ENCODE measurements at regions not wholly inside any gene's neighbourhood (a gene's known extent, or its start where the extent isn't known, plus 50 kb on each side); places are given as distances from the start of the nearest gene placed in this dataset.

- H3K27ac ChIP-seq (ENCODE audit: low read depth, low read length), result no peak overlapping the region
- H3K4me1 ChIP-seq (ENCODE audit: control insufficient read depth, insufficient read depth, low read length, unreplicated experiment), result no peaks in the 10 kb centered on the region
- H3K36me3 ChIP-seq (ENCODE audit: insufficient read depth, low read length), result no peaks in the 10 kb centered on the region
- H2AFZ ChIP-seq (ENCODE audit: low read length, unreplicated experiment), result no peak overlapping the region
- H3K79me2 ChIP-seq (ENCODE audit: control insufficient read depth, insufficient read depth, low read length, unreplicated experiment), result no peaks in the 10 kb centered on the region
- no peak overlapping the region for H3K4me3 ChIP-seq (ENCODE audit: low read depth, low read length)
- H3K27me3 ChIP-seq (ENCODE audit: insufficient read depth, low read length), result no peaks in the 10 kb centered on the region
Observed at GRCh38 chr5:8050616-8051175, 181.7 kb downstream of the MTRR start.

- no peaks in the 10 kb centered on the region for H3K36me3 ChIP-seq (ENCODE audit: insufficient read depth, low read length)
- H3K27me3 ChIP-seq (ENCODE audit: insufficient read depth, low read length), result no peaks in the 10 kb centered on the region
- H3K27ac ChIP-seq (ENCODE audit: low read depth, low read length), result no peak overlapping the region
- no peaks in the 10 kb centered on the region for H3K4me1 ChIP-seq (ENCODE audit: control insufficient read depth, insufficient read depth, low read length, unreplicated experiment)
- no peak overlapping the region for H2AFZ ChIP-seq (ENCODE audit: low read length, unreplicated experiment)
- H3K79me2 ChIP-seq (ENCODE audit: control insufficient read depth, insufficient read depth, low read length, unreplicated experiment), result no peaks in the 10 kb centered on the region
- no peak overlapping the region for H3K4me3 ChIP-seq (ENCODE audit: low read depth, low read length)
Observed at GRCh38 chr5:8053270-8053669, 184.3 kb downstream of the MTRR start.

- no peaks in the 10 kb centered on the region for H3K27me3 ChIP-seq (ENCODE audit: insufficient read depth, low read length)
- no peak overlapping the region for H2AFZ ChIP-seq (ENCODE audit: low read length, unreplicated experiment)
- no peaks in the 10 kb centered on the region for H3K79me2 ChIP-seq (ENCODE audit: control insufficient read depth, insufficient read depth, low read length, unreplicated experiment)
- no peaks in the 10 kb centered on the region for H3K36me3 ChIP-seq (ENCODE audit: insufficient read depth, low read length)
- H3K4me3 ChIP-seq (ENCODE audit: low read depth, low read length), result no peak overlapping the region
- H3K4me1 ChIP-seq (ENCODE audit: control insufficient read depth, insufficient read depth, low read length, unreplicated experiment), result no peaks in the 10 kb centered on the region
- no peak overlapping the region for H3K27ac ChIP-seq (ENCODE audit: low read depth, low read length)
Observed at GRCh38 chr5:8057769-8058168, 188.8 kb downstream of the MTRR start.

- Histone ChIP-seq H3K36me3 (ENCODE audit: insufficient read depth, low read length) (no peaks in the 10 kb centered on the region), H3K4me3 (ENCODE audit: low read depth, low read length) (no peak overlapping the region), H2AFZ (ENCODE audit: low read length, unreplicated experiment) (no peak overlapping the region), H3K27me3 (ENCODE audit: insufficient read depth, low read length) (no peaks in the 10 kb centered on the region), H3K27ac (ENCODE audit: low read depth, low read length) (no peak overlapping the region), H3K4me1 (ENCODE audit: control insufficient read depth, insufficient read depth, low read length, unreplicated experiment) (no peaks in the 10 kb centered on the region), H3K79me2 (ENCODE audit: control insufficient read depth, insufficient read depth, low read length, unreplicated experiment) (no peaks in the 10 kb centered on the region)
Observed at GRCh38 chr5:8058616-8059190, 189.8 kb downstream of the MTRR start.

- Histone ChIP-seq H3K27ac (ENCODE audit: low read depth, low read length) (no peak overlapping the region), H3K79me2 (ENCODE audit: control insufficient read depth, insufficient read depth, low read length, unreplicated experiment) (no peaks in the 10 kb centered on the region), H3K36me3 (ENCODE audit: insufficient read depth, low read length) (no peaks in the 10 kb centered on the region), H3K4me3 (ENCODE audit: low read depth, low read length) (no peak overlapping the region), H2AFZ (ENCODE audit: low read length, unreplicated experiment) (no peak overlapping the region), H3K27me3 (ENCODE audit: insufficient read depth, low read length) (no peaks in the 10 kb centered on the region), H3K4me1 (ENCODE audit: control insufficient read depth, insufficient read depth, low read length, unreplicated experiment) (no peaks in the 10 kb centered on the region)
Observed at GRCh38 chr5:8059337-8059736, 190.4 kb downstream of the MTRR start.

- H3K27ac ChIP-seq (ENCODE audit: low read depth, low read length), result no peak overlapping the region
- H2AFZ ChIP-seq (ENCODE audit: low read length, unreplicated experiment), result no peak overlapping the region
- H3K79me2 ChIP-seq (ENCODE audit: control insufficient read depth, insufficient read depth, low read length, unreplicated experiment), result no peaks in the 10 kb centered on the region
- H3K36me3 ChIP-seq (ENCODE audit: insufficient read depth, low read length), result no peaks in the 10 kb centered on the region
- no peaks in the 10 kb centered on the region for H3K27me3 ChIP-seq (ENCODE audit: insufficient read depth, low read length)
- no peaks in the 10 kb centered on the region for H3K4me1 ChIP-seq (ENCODE audit: control insufficient read depth, insufficient read depth, low read length, unreplicated experiment)
- H3K4me3 ChIP-seq (ENCODE audit: low read depth, low read length), result no peak overlapping the region
Observed at GRCh38 chr5:8060235-8060952, 191.4 kb downstream of the MTRR start.

- Histone ChIP-seq H3K27me3 (ENCODE audit: insufficient read depth, low read length) (no peaks in the 10 kb centered on the region), H3K4me3 (ENCODE audit: low read depth, low read length) (no peak overlapping the region), H2AFZ (ENCODE audit: low read length, unreplicated experiment) (no peak overlapping the region), H3K4me1 (ENCODE audit: control insufficient read depth, insufficient read depth, low read length, unreplicated experiment) (no peaks in the 10 kb centered on the region), H3K36me3 (ENCODE audit: insufficient read depth, low read length) (no peaks in the 10 kb centered on the region), H3K79me2 (ENCODE audit: control insufficient read depth, insufficient read depth, low read length, unreplicated experiment) (no peaks in the 10 kb centered on the region), H3K27ac (ENCODE audit: low read depth, low read length) (no peak overlapping the region)
Observed at GRCh38 chr5:8060953-8061429, 192.0 kb downstream of the MTRR start.

- H3K79me2 ChIP-seq (ENCODE audit: control insufficient read depth, insufficient read depth, low read length, unreplicated experiment), result no peaks in the 10 kb centered on the region
- no peaks in the 10 kb centered on the region for H3K27me3 ChIP-seq (ENCODE audit: insufficient read depth, low read length)
- H3K36me3 ChIP-seq (ENCODE audit: insufficient read depth, low read length), result no peaks in the 10 kb centered on the region
- no peak overlapping the region for H3K4me3 ChIP-seq (ENCODE audit: low read depth, low read length)
- H3K27ac ChIP-seq (ENCODE audit: low read depth, low read length), result no peak overlapping the region
- H3K4me1 ChIP-seq (ENCODE audit: control insufficient read depth, insufficient read depth, low read length, unreplicated experiment), result no peaks in the 10 kb centered on the region
- H2AFZ ChIP-seq (ENCODE audit: low read length, unreplicated experiment), result no peak overlapping the region
Observed at GRCh38 chr5:8062521-8062920, 193.6 kb downstream of the MTRR start.

GRCh38 chr5:8068078-8068477, 199.1 kb downstream of the MTRR start:
- Histone ChIP-seq H3K4me3 (ENCODE audit: low read depth, low read length) (no peak overlapping the region), H3K27me3 (ENCODE audit: insufficient read depth, low read length) (no peaks in the 10 kb centered on the region), H2AFZ (ENCODE audit: low read length, unreplicated experiment) (no peak overlapping the region), H3K27ac (ENCODE audit: low read depth, low read length) (no peak overlapping the region), H3K4me1 (ENCODE audit: control insufficient read depth, insufficient read depth, low read length, unreplicated experiment) (no peaks in the 10 kb centered on the region), H3K79me2 (ENCODE audit: control insufficient read depth, insufficient read depth, low read length, unreplicated experiment) (no peaks in the 10 kb centered on the region), H3K36me3 (ENCODE audit: insufficient read depth, low read length) (no peaks in the 10 kb centered on the region)

GRCh38 chr5:8070138-8070537, 201.2 kb downstream of the MTRR start:
- H3K79me2 ChIP-seq (ENCODE audit: control insufficient read depth, insufficient read depth, low read length, unreplicated experiment), result no peaks in the 10 kb centered on the region
- H3K36me3 ChIP-seq (ENCODE audit: insufficient read depth, low read length), result no peaks in the 10 kb centered on the region
- no peak overlapping the region for H3K4me3 ChIP-seq (ENCODE audit: low read depth, low read length)
- no peaks in the 10 kb centered on the region for H3K27me3 ChIP-seq (ENCODE audit: insufficient read depth, low read length)
- H3K4me1 ChIP-seq (ENCODE audit: control insufficient read depth, insufficient read depth, low read length, unreplicated experiment), result no peaks in the 10 kb centered on the region
- H3K27ac ChIP-seq (ENCODE audit: low read depth, low read length), result no peak overlapping the region
- no peak overlapping the region for H2AFZ ChIP-seq (ENCODE audit: low read length, unreplicated experiment)

- Histone ChIP-seq H3K79me2 (ENCODE audit: control insufficient read depth, insufficient read depth, low read length, unreplicated experiment) (no peaks in the 10 kb centered on the region), H3K27me3 (ENCODE audit: insufficient read depth, low read length) (no peaks in the 10 kb centered on the region), H3K36me3 (ENCODE audit: insufficient read depth, low read length) (no peaks in the 10 kb centered on the region), H2AFZ (ENCODE audit: low read length, unreplicated experiment) (no peak overlapping the region), H3K4me3 (ENCODE audit: low read depth, low read length) (no peak overlapping the region), H3K27ac (ENCODE audit: low read depth, low read length) (no peak overlapping the region), H3K4me1 (ENCODE audit: control insufficient read depth, insufficient read depth, low read length, unreplicated experiment) (no peaks in the 10 kb centered on the region)
Observed at GRCh38 chr5:8079056-8079455, 210.1 kb downstream of the MTRR start.

Data from ACC112 (cell line).